ENCODE measurements at regions not wholly inside any gene's neighbourhood (a gene's known extent, or its start where the extent isn't known, plus 50 kb on each side); places are given as distances from the start of the nearest gene placed in this dataset.
A peak's percentile ranks its signal among the peaks of the same experiment; 100 is the strongest.

- Mint-ChIP-seq H3K27me3 (ENCODE audit: insufficient read depth, low read depth, poor library complexity) (peaks cover 2% of the 10 kb centered on the region), H3K4me3 (no peak overlapping the region), H3K4me1 (peaks cover 14% of the 10 kb centered on the region; the same call in 2 of the 3 replicates), H3K36me3 (ENCODE audit: low read depth) (no peaks in the 10 kb centered on the region), H3K9me3 (no peaks in the 10 kb centered on the region), H3K27ac (no peak overlapping the region)
- ATAC-seq (no peak), DNase-seq (ENCODE audit: low spot score) (no peak)
- Histone ChIP-seq H3K27me3 (ENCODE audit: insufficient read depth) (no peaks in the 10 kb centered on the region), H3K36me3 (ENCODE audit: insufficient read depth) (no peaks in the 10 kb centered on the region), H3K4me2 (no peak overlapping the region), H4K20me1 (replicated peaks; ENCODE audit: insufficient read depth) (no peaks in the 10 kb centered on the region), H3K4me1 (ENCODE audit: insufficient read depth) (0 out of 2 replicates have a peak, but pooled peaks cover 3% of the 10 kb centered on the region), H3K27ac (ENCODE audit: low read depth) (no peak overlapping the region), H3K9me2 (ENCODE audit: insufficient read depth) (no peaks in the 10 kb centered on the region), H3F3A (replicated peaks; ENCODE audit: low read depth) (no peaks in the 10 kb centered on the region), H3K79me2 (replicated peaks; ENCODE audit: insufficient read depth) (no peaks in the 10 kb centered on the region), H2AFZ (peak overlapping the region; percentile 28; the same call in 1 of the 2 replicates), H3K4me3 (no peak overlapping the region)
- no peak for TF ChIP-seq ETS1 (IDR thresholded peaks at IDR 0.05)
- TF ChIP-seq CTCF (conservative IDR thresholded peaks at IDR 0.05; ENCODE audit: low read depth in 2 of 2), result no peak
- no peak for TF ChIP-seq ZNF114 (CRISPR knock-in tag; IDR thresholded peaks at IDR 0.05)
- TF ChIP-seq ZNF462 (CRISPR knock-in tag; IDR thresholded peaks at IDR 0.05), result no peak
- no peak for TF ChIP-seq EZH2phosphoT487 (IDR thresholded peaks at IDR 0.05; ENCODE audit: unreplicated experiment)
- TF ChIP-seq CREB1 (CRISPR knock-in tag; IDR thresholded peaks at IDR 0.05; ENCODE audit: low read depth), result no peak
- no peak for TF ChIP-seq POLR2AphosphoS5 (IDR thresholded peaks at IDR 0.05; ENCODE audit: low read depth)
Measured at GRCh38 chr16:73426433-73427160, 378.7 kb upstream of the ZFHX3 start.
